Hepatocyte (in vitro differentiated cells): ENCODE measurements at regions not wholly inside any gene's neighbourhood (a gene's known extent, or its start where the extent isn't known, plus 50 kb on each side); places are given as distances from the start of the nearest gene placed in this dataset.

ENCODE experiments used
- DNase-seq: peaks from one replicate; pipeline ENCODE4 v3.0.0-alpha.2; 2016; ENCODE audit warnings: low spot score
- H2AFZ ChIP-seq: fragments of 200-600 bp; sonication (generic); 2 replicates; pipeline ENCODE4 v1.6.0; 2016; ENCODE audit warnings: antibody characterized with exemption, mild to moderate bottlenecking
- H3K27ac ChIP-seq: fragments of 200-600 bp; sonication (generic); 2 replicates; pipeline ENCODE4 v1.5.1; 2016; ENCODE audit warnings: mild to moderate bottlenecking
- H3K27me3 ChIP-seq: fragments of 200-600 bp; sonication (generic); 2 replicates; pipeline ENCODE4 v1.6.1; 2016
- H3K36me3 ChIP-seq: fragments of 200-600 bp; sonication (generic); replicated peaks from 2 replicates; pipeline ENCODE4 v1.5.1; 2016; ENCODE audit warnings: low read depth; ENCODE audit not compliant: insufficient read depth
- H3K4me1 ChIP-seq: fragments of 200-600 bp; sonication (generic); 2 replicates; pipeline ENCODE4 v1.5.1; 2016; ENCODE audit warnings: mild to moderate bottlenecking, moderate library complexity; ENCODE audit not compliant: insufficient read depth
- H3K4me2 ChIP-seq: fragments of 200-600 bp; sonication (generic); 2 replicates; pipeline ENCODE4 v1.6.0; 2016
- H3K4me3 ChIP-seq: fragments of 200-600 bp; sonication (generic); 2 replicates; pipeline ENCODE4 v1.5.1; 2016; ENCODE audit warnings: mild to moderate bottlenecking
- H3K79me2 ChIP-seq: fragments of 200-600 bp; sonication (generic); 2 replicates; pipeline ENCODE4 v1.6.0; 2017; ENCODE audit warnings: mild to moderate bottlenecking
- H3K9me2 ChIP-seq: fragments of 200-600 bp; sonication (generic); replicated peaks from 2 replicates; pipeline ENCODE4 v1.6.0; 2017; ENCODE audit warnings: mild to moderate bottlenecking; ENCODE audit not compliant: insufficient read depth
- H3K9me3 ChIP-seq: fragments of 200-600 bp; sonication (generic); 2 replicates; pipeline ENCODE4 v1.5.1; 2016; ENCODE audit warnings: low read depth, mild to moderate bottlenecking
- H4K20me1 ChIP-seq: fragments of 200-600 bp; sonication (generic); 2 replicates; pipeline ENCODE4 v1.6.0; 2016; ENCODE audit warnings: mild to moderate bottlenecking; ENCODE audit not compliant: insufficient read depth, poor library complexity, severe bottlenecking
- EZH2 ChIP-seq: fragments of 200-600 bp; sonication (generic); IDR thresholded peaks from 2 replicates; pipeline ENCODE4 v1.6.1; 2016; ENCODE audit warnings: antibody characterized with exemption, mild to moderate bottlenecking, borderline replicate concordance
- EZH2phosphoT487 ChIP-seq: fragments of 200-600 bp; sonication (generic); IDR thresholded peaks from one replicate; pipeline ENCODE4 v1.6.1; 2018; ENCODE audit warnings: antibody characterized with exemption, mild to moderate bottlenecking, low read depth, moderate library complexity; ENCODE audit not compliant: unreplicated experiment, severe bottlenecking
- WGBS: methylation state at CpG from one replicate; pipeline ENCODE4 v1.1.6; 2016; ENCODE audit warnings: low lambda C conversion rate; ENCODE audit errors: missing lambda C conversion rate; 5-methylcytosine and 5-hydroxymethylcytosine counted together
- TF ChIP-seq, protein P1 (sequence below): fragments of 200-600 bp; sonication (generic); IDR thresholded peaks from 2 replicates; pipeline ENCODE4 v1.5.1; 2016; ENCODE audit warnings: antibody characterized with exemption, mild to moderate bottlenecking; ENCODE audit not compliant: poor library complexity

DNA sequence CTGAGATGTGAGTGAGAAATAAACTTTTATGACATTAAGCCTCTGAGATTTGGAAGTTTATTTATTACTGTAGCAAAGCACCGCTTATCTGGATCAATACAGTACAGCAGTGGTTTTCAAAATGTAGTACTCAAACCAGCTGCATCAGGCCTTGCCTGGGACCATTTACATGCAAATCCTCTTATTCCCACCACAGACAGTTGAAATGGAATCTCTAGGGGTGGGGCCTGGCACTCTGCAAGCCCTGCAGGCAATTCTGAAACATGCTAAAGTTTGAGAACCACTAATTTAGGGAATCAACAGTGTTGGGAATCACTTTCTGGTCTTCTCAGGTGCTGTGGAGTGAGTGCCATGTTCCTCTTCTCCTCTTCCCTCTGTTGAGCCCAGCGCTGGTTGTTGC, 77.8 kb upstream of the TAMM41 start:
- WGBS = 69% methylated on average over 2 of the region's 2 CpGs
- H3K27me3 ChIP-seq = peaks cover 14% of the 10 kb centered on the region
- H3K79me2 ChIP-seq = no peaks in the 10 kb centered on the region
- H3K4me1 ChIP-seq = no peaks in the 10 kb centered on the region
- H3K4me2 ChIP-seq = no peak overlapping the region
- no peak for DNase-seq
- no peaks in the 10 kb centered on the region for H3K9me3 ChIP-seq
- no peak overlapping the region for H2AFZ ChIP-seq
- no peaks in the 10 kb centered on the region for H3K36me3 ChIP-seq
- no peaks in the 10 kb centered on the region for H4K20me1 ChIP-seq
- TF ChIP-seq, protein P1, sequence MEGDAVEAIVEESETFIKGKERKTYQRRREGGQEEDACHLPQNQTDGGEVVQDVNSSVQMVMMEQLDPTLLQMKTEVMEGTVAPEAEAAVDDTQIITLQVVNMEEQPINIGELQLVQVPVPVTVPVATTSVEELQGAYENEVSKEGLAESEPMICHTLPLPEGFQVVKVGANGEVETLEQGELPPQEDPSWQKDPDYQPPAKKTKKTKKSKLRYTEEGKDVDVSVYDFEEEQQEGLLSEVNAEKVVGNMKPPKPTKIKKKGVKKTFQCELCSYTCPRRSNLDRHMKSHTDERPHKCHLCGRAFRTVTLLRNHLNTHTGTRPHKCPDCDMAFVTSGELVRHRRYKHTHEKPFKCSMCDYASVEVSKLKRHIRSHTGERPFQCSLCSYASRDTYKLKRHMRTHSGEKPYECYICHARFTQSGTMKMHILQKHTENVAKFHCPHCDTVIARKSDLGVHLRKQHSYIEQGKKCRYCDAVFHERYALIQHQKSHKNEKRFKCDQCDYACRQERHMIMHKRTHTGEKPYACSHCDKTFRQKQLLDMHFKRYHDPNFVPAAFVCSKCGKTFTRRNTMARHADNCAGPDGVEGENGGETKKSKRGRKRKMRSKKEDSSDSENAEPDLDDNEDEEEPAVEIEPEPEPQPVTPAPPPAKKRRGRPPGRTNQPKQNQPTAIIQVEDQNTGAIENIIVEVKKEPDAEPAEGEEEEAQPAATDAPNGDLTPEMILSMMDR = no peak
- no peak for TF ChIP-seq EZH2
- TF ChIP-seq EZH2phosphoT487 = no peak
- H3K9me2 ChIP-seq = no peaks in the 10 kb centered on the region
- no peak overlapping the region for H3K4me3 ChIP-seq
- no peak overlapping the region for H3K27ac ChIP-seq

DNA sequence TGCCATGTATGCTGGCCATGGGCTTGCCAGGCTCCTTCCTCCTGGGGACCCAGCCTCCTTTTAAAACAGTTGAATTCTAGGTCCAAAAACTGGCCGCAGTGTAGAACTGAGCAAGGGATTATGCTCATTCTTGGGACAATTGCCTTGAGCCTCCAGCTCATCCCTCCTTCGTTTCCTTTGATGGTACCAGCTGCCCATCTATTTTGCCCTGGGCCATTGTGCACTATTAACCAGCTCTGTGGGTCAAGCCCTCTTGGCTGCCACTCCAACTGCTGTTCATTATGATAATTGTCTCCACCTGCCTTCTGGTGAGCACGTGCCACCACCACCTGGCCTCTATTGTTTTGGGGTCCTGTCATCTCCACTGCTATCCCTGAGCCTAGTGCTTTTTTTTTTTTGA, 75.8 kb upstream of the SYN2 start:
- H3K36me3 ChIP-seq = no peaks in the 10 kb centered on the region
- H3K27me3 ChIP-seq = peaks cover 6% of the 10 kb centered on the region
- no peaks in the 10 kb centered on the region for H3K9me2 ChIP-seq
- 92% methylated on average over 3 of the region's 3 CpGs for WGBS
- no peak for DNase-seq
- no peaks in the 10 kb centered on the region for H3K79me2 ChIP-seq
- H3K4me1 ChIP-seq = no peaks in the 10 kb centered on the region
- no peak overlapping the region for H3K4me2 ChIP-seq
- no peak overlapping the region for H2AFZ ChIP-seq
- no peak overlapping the region for H3K27ac ChIP-seq
- TF ChIP-seq, protein P1 = no peak
- no peak for TF ChIP-seq EZH2phosphoT487
- TF ChIP-seq EZH2 = no peak
- no peaks in the 10 kb centered on the region for H4K20me1 ChIP-seq
- no peaks in the 10 kb centered on the region for H3K9me3 ChIP-seq
- no peak overlapping the region for H3K4me3 ChIP-seq

DNA sequence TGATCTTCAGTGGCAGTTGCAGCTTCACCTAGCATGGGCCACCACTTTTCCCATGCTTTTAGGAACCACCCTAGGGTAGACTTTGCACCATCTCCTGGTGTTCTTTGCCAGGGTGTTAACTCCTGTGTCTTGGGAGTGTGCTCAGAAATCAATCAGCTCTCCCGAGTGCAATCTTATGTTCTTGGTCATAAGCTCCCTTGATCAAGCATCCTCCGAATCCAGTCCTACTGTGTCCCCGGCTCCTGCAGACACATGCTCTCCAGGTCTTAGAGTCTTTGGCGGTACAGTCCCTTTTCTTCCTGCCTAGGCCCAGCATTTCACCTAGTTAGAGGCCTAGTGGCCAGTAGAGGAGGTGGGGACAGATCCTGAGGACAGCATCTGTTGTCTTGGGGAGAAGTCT, 74.7 kb upstream of the SYN2 start:
- H2AFZ ChIP-seq = no peak overlapping the region
- H3K4me2 ChIP-seq = no peak overlapping the region
- H3K79me2 ChIP-seq = no peaks in the 10 kb centered on the region
- TF ChIP-seq EZH2phosphoT487 = no peak
- TF ChIP-seq, protein P1 = no peak
- TF ChIP-seq EZH2 = no peak
- no peaks in the 10 kb centered on the region for H4K20me1 ChIP-seq
- H3K4me3 ChIP-seq = no peak overlapping the region
- H3K9me2 ChIP-seq = no peaks in the 10 kb centered on the region
- no peaks in the 10 kb centered on the region for H3K4me1 ChIP-seq
- WGBS = 93% methylated on average over 4 of the region's 4 CpGs
- no peaks in the 10 kb centered on the region for H3K9me3 ChIP-seq
- H3K36me3 ChIP-seq = no peaks in the 10 kb centered on the region
- no peaks in the 10 kb centered on the region for H3K27me3 ChIP-seq
- DNase-seq = no peak
- no peak overlapping the region for H3K27ac ChIP-seq

DNA sequence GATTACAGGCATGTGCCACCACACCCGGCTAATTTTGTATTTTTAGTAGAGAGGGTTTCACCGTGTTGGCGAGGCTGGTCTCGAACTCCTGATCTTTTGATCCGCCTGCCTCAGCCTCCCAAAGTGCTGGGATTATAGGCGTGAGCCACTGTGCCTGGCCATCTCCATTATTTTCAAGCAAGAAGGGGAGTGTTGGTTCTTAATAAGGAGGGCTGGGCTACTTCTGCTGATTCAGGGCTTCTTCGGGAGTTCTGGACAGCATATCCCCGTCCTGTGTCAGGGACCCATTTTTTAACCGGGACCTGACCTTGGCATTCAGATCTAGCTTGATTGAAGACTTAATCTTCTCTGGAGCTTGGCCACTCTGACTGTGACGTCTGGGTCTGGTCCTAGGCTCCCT, 74.1 kb upstream of the SYN2 start:
- H3K9me3 ChIP-seq = no peaks in the 10 kb centered on the region
- no peak for TF ChIP-seq EZH2
- TF ChIP-seq, protein P1 = no peak
- TF ChIP-seq EZH2phosphoT487 = no peak
- no peak overlapping the region for H2AFZ ChIP-seq
- WGBS = 93% methylated on average over 10 of the region's 10 CpGs
- H3K4me2 ChIP-seq = no peak overlapping the region
- H3K9me2 ChIP-seq = no peaks in the 10 kb centered on the region
- H4K20me1 ChIP-seq = no peaks in the 10 kb centered on the region
- H3K79me2 ChIP-seq = no peaks in the 10 kb centered on the region
- DNase-seq = no peak
- no peaks in the 10 kb centered on the region for H3K27me3 ChIP-seq
- H3K36me3 ChIP-seq = no peaks in the 10 kb centered on the region
- no peak overlapping the region for H3K27ac ChIP-seq
- no peak overlapping the region for H3K4me3 ChIP-seq
- H3K4me1 ChIP-seq = no peaks in the 10 kb centered on the region
